PFSK-1 (cell line): ENCODE measurements at regions not wholly inside any gene's neighbourhood (a gene's known extent, or its start where the extent isn't known, plus 50 kb on each side); places are given as distances from the start of the nearest gene placed in this dataset.

Source experiments
- FOXP2 ChIP-seq: optimal IDR thresholded peaks from 2 replicates; pipeline ENCODE3; 2011; ENCODE audit warnings: borderline replicate concordance, control low read depth, inconsistent platforms; ENCODE audit not compliant: insufficient read depth; ENCODE audit errors: extremely low read length, extremely low read depth
- POLR2AphosphoS5 ChIP-seq: IDR thresholded peaks from 2 replicates; pipeline ENCODE4 v1.6.1; 2012; ENCODE audit warnings: low read depth, mild to moderate bottlenecking, control low read depth, low read length, moderate library complexity
- REST ChIP-seq, 2 experiments: IDR thresholded peaks; 2 replicates each; pipeline versions ENCODE4 v1.6.1 to v1.8.0; 2011 to 2012; ENCODE audit warnings: low read depth in 2 of 2, low read length in 2 of 2, control low read depth in 1 of 2, inconsistent platforms in 1 of 2, mild to moderate bottlenecking in 1 of 2, moderate library complexity in 1 of 2; ENCODE audit not compliant: insufficient read depth in 1 of 2
- SIN3A ChIP-seq: IDR thresholded peaks from 2 replicates; pipeline ENCODE4 v1.6.1; 2012; ENCODE audit warnings: mild to moderate bottlenecking, low read length, moderate library complexity, borderline replicate concordance; ENCODE audit not compliant: insufficient read depth
- TAF1 ChIP-seq: IDR thresholded peaks from 2 replicates; pipeline ENCODE4 v1.6.1; 2012; ENCODE audit warnings: low read length, control low read depth, borderline replicate concordance; ENCODE audit not compliant: insufficient read depth

- TF ChIP-seq POLR2AphosphoS5 (no peak), TAF1 (no peak), FOXP2 (no peak), SIN3A (no peak), REST (IDR thresholded peaks at IDR 0.05; ENCODE audit: insufficient read depth in 1 of 2, low read depth in 2 of 2, low read length in 2 of 2) (no peak)
Measured at GRCh38 chr11:122234257-122234656, 118.2 kb upstream of the BLID start.

GRCh38 chr11:122232985-122233384 lies 117.0 kb upstream of the BLID start:
- TF ChIP-seq REST (IDR thresholded peaks at IDR 0.05; ENCODE audit: insufficient read depth in 1 of 2, low read depth in 2 of 2, low read length in 2 of 2), result peak in 1 of 2 experiments; percentile 53; a peak in 1 of 4 replicates
- no peak for TF ChIP-seq POLR2AphosphoS5
- TF ChIP-seq FOXP2, result no peak
- no peak for TF ChIP-seq SIN3A
- 0 out of 2 replicates have a peak, but pooled peaks have one; percentile 26 for TF ChIP-seq TAF1

GRCh38 chr11:122230385-122230755 lies 114.4 kb upstream of the BLID start:
- TF ChIP-seq POLR2AphosphoS5 (no peak), FOXP2 (no peak), TAF1 (no peak), SIN3A (no peak), REST (IDR thresholded peaks at IDR 0.05; ENCODE audit: insufficient read depth in 1 of 2, low read depth in 2 of 2, low read length in 2 of 2) (no peak)

- 0 out of 4 replicates have a peak, but pooled peaks of 1 of the 2 experiments have one; percentile 13 for TF ChIP-seq REST (IDR thresholded peaks at IDR 0.05; ENCODE audit: insufficient read depth in 1 of 2, low read depth in 2 of 2, low read length in 2 of 2)
- peak; percentile 10 for TF ChIP-seq FOXP2
- peak; percentile 83; the same call in 1 of the 2 replicates for TF ChIP-seq SIN3A
- no peak for TF ChIP-seq TAF1
Measured at GRCh38 chr11:122229481-122230384, 113.7 kb upstream of the BLID start.

- no peak for TF ChIP-seq TAF1
- TF ChIP-seq SIN3A, result no peak
Measured at GRCh38 chr11:122229078-122229477, 113.1 kb upstream of the BLID start.
